Right atrium auricular region (tissue), 2 donors: ENCODE measurements at regions not wholly inside any gene's neighbourhood (a gene's known extent, or its start where the extent isn't known, plus 50 kb on each side); places are given as distances from the start of the nearest gene placed in this dataset.

Source experiments
- DNase-seq: peaks from one replicate; pipeline ENCODE4 v3.0.0-alpha.2; 2019; ENCODE audit warnings: low spot score
- H3K27ac ChIP-seq, 2 donors: fragments of 200-600 bp; sonication (generic); 1 replicate in 1 of 2; 2 replicates in 1 of 2; pipeline ENCODE4 v1.5.1; 2016 to 2019
- H3K27me3 ChIP-seq, 2 donors: fragments of 200-600 bp; sonication (generic); one replicate each; pipeline versions ENCODE4 v1.5.1 to v1.6.0; 2017 to 2019
- H3K36me3 ChIP-seq: fragments of 200-600 bp; sonication (generic); one replicate; pipeline ENCODE4 v1.5.1; 2016
- H3K4me1 ChIP-seq, 2 donors: fragments of 200-600 bp; sonication (generic); one replicate each; pipeline versions ENCODE4 v1.5.1 to v1.6.0; 2017 to 2019
- H3K4me3 ChIP-seq, 2 donors: fragments of 200-600 bp; sonication (generic); 1 replicate in 1 of 2; 2 replicates in 1 of 2; pipeline ENCODE4 v1.5.1; 2017 to 2019; ENCODE audit warnings: mild to moderate bottlenecking in 1 of 2, moderate library complexity in 1 of 2
- H3K9me3 ChIP-seq, 2 donors: fragments of 200-600 bp; sonication (generic); one replicate each; pipeline ENCODE4 v1.5.1; 2019
- TF ChIP-seq, protein P1 (sequence below), 2 donors: fragments of 200-600 bp; sonication (generic); IDR thresholded peaks; one replicate each; pipeline ENCODE4 v1.5.1; 2019; ENCODE audit warnings: antibody characterized with exemption in 2 of 2

DNA sequence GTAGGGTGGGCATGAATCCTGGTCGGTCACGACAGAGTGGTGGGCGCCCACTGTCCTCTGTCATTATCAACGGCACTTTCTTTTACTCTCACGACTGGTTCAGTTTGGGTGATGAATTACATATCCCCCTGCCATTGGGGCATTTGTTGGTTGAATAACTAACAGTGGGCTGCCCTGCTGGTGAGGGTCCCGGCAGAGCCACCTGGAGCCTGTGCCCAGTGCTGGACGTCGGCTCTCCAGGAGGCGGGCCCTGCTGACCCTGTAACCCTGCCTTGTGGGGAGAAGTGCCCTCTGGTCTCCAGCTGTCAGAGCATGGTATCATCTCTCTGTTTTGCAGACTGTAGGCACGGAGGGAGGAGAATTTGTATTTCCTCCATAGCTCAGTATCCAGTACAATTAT is 199.1 kb downstream of the GLRX3 start:
- Histone ChIP-seq H3K36me3 (no peaks in the 10 kb centered on the region), H3K9me3 (no peaks in the 10 kb centered on the region), H3K27ac (no peak overlapping the region), H3K27me3 (no peaks in the 10 kb centered on the region), H3K4me3 (no peak overlapping the region), H3K4me1 (no peaks in the 10 kb centered on the region)
- TF ChIP-seq, protein P1, sequence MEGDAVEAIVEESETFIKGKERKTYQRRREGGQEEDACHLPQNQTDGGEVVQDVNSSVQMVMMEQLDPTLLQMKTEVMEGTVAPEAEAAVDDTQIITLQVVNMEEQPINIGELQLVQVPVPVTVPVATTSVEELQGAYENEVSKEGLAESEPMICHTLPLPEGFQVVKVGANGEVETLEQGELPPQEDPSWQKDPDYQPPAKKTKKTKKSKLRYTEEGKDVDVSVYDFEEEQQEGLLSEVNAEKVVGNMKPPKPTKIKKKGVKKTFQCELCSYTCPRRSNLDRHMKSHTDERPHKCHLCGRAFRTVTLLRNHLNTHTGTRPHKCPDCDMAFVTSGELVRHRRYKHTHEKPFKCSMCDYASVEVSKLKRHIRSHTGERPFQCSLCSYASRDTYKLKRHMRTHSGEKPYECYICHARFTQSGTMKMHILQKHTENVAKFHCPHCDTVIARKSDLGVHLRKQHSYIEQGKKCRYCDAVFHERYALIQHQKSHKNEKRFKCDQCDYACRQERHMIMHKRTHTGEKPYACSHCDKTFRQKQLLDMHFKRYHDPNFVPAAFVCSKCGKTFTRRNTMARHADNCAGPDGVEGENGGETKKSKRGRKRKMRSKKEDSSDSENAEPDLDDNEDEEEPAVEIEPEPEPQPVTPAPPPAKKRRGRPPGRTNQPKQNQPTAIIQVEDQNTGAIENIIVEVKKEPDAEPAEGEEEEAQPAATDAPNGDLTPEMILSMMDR (IDR thresholded peaks at IDR 0.05), result no peak
- peak; percentile 21 for DNase-seq

DNA sequence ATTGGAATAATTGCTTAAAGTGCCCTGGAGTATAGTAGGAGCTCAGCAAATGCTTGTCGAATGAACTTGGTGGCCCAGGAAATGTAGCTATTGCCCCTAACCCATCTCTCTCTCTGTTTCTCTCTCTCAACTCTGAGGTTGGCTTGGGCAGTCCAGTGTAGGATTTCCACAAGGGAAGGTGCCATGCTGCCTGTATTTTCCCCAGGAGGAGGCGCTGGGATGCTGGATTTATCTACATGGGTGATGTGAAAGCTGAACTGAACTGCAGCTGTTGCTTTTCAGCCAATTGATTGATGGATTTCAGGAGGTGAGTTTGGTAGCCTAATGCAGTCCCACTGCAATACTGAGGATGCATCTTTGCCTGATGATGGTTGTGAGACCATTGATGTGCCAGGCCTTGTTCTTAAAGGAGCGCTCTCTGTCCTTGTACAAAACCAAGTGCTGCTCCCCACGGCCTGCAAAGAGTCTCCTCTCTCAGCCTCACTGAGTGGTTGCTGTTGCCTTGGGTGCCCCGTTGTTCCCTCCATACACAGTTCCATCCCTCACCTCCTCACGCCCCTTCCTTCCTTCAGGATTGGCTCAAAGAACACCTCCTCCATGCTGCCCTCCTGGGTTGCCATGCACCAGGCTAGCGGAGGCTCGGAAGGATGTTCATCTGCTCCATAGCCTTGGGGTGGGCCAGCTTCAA is 200.6 kb downstream of the GLRX3 start:
- peak; percentile 18 for DNase-seq
- Histone ChIP-seq H3K4me3 (no peak overlapping the region), H3K36me3 (no peaks in the 10 kb centered on the region), H3K27ac (no peak overlapping the region), H3K27me3 (no peaks in the 10 kb centered on the region), H3K4me1 (no peaks in the 10 kb centered on the region), H3K9me3 (no peaks in the 10 kb centered on the region)
- TF ChIP-seq, protein P1 (IDR thresholded peaks at IDR 0.05), result no peak

DNA sequence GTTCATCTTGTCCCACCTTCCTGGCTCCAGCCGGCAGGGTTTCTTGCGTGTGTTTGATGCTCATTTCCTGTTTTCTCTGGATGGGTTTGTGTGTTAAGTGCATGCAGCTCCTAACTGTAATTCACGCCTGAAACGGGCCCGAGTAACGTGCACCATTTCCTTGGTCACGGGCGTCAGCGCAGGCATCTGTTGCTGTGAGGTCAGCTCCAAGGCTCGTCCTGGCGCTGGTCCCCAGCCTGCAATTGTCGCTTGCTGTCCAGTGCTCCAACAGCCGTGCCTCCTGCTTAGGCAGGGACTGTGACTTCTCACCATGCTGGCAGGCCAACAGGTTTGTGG is 201.1 kb downstream of the GLRX3 start:
- no peaks in the 10 kb centered on the region for H3K36me3 ChIP-seq
- TF ChIP-seq, protein P1 (IDR thresholded peaks at IDR 0.05), result no peak
- no peak overlapping the region for H3K27ac ChIP-seq

DNA sequence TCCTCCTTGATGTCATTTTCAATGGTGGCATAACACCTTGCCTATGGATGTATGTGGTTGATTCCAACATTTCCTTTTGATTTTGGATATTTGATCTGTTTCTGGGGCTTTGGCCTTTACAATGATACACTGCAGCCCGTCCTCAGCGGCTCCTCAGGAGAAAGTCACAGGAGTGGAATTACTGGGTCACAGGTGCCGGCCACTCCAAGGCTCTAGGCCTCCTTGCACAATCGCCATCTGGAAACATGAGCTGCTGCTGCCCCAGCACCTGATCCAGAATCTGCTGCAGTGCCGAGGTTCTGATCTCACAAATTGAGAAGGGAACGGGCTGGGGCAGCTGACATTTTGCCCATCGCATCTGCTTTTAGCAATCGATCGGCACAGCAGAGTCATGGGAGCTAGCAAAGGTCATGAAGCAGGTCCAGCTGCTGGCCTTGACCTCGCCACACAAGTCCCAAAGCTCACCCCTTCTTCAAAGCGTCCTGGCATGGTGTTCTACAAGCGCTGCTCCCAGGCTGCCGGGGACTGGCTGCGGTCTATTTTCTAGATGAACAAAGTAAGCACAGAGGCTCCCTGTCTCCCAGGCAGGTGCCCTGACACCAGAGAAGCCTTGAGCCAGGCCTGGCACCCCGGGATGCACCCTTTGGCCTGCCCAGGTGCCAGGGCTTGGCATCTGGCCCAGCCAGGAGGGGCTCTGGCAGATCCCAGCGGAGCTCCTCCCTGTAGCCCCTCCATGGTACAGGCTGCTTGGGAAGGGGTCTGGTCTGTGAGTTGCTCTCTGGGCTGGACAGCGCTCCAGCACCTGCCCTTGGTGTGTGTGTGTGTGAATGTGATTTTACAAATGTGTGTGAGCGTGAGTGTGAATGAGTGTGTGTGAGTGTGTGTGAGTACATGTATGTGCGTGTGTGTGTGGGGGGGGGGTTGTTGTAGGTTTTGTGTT is 201.8 kb downstream of the GLRX3 start:
- DNase-seq, result peak; percentile 36
- Histone ChIP-seq H3K4me3 (no peak overlapping the region), H3K4me1 (no peaks in the 10 kb centered on the region), H3K36me3 (no peaks in the 10 kb centered on the region), H3K27me3 (no peaks in the 10 kb centered on the region), H3K27ac (no peak overlapping the region), H3K9me3 (no peaks in the 10 kb centered on the region)
- TF ChIP-seq, protein P1 (IDR thresholded peaks at IDR 0.05), result no peak

More for the DNA sequence above, 201.1 kb downstream of the GLRX3 start:
- Histone ChIP-seq H3K9me3 (no peaks in the 10 kb centered on the region), H3K4me3 (no peak overlapping the region), H3K27me3 (no peaks in the 10 kb centered on the region), H3K4me1 (no peaks in the 10 kb centered on the region)
- peak; percentile 51 for DNase-seq

DNA sequence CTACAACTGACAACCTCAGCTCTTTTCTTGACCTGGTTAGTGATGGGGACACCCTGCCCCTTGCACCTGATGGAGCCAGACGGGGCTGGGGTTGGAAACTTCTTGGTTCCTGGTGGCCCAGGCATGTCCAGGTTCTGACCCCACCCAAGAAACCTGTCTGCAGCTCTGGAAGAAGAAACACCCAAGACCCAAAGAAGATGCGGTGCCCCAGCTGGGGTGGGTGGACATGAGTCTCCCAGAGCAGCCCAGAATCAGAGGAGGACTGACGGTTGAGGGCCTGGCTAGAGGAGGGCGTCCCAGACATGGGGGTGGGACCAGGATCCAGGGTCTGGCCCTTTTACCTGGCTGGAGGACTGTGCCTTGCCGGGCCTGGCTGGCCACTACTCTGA is 202.4 kb downstream of the GLRX3 start:
- no peak overlapping the region for H3K27ac ChIP-seq
- no peaks in the 10 kb centered on the region for H3K4me1 ChIP-seq
- no peaks in the 10 kb centered on the region for H3K36me3 ChIP-seq
- H3K4me3 ChIP-seq, result no peak overlapping the region
- no peaks in the 10 kb centered on the region for H3K27me3 ChIP-seq
- H3K9me3 ChIP-seq, result no peaks in the 10 kb centered on the region
- peak; percentile 53 for DNase-seq
- TF ChIP-seq, protein P1 (IDR thresholded peaks at IDR 0.05), result no peak
